OCI-LY7 (cell line): ENCODE measurements at regions not wholly inside any gene's neighbourhood (a gene's known extent, or its start where the extent isn't known, plus 50 kb on each side); places are given as distances from the start of the nearest gene placed in this dataset.

ENCODE experiments used
- EZH2phosphoT487 ChIP-seq: fragments of 200-600 bp; sonication (generic); IDR thresholded peaks from 2 replicates; pipeline ENCODE4 v1.6.1; 2018; ENCODE audit warnings: low read depth, borderline replicate concordance, mild to moderate bottlenecking, mixed run types, antibody characterized with exemption, low read length, moderate library complexity, mixed read lengths
- TF ChIP-seq, protein P1 (sequence below): fragments of 200-600 bp; sonication (generic); conservative IDR thresholded peaks from 2 replicates; pipeline ENCODE4 v1.5.1; 2014; ENCODE audit warnings: mild to moderate bottlenecking, antibody characterized with exemption, low read length, moderate library complexity, mixed read lengths

DNA sequence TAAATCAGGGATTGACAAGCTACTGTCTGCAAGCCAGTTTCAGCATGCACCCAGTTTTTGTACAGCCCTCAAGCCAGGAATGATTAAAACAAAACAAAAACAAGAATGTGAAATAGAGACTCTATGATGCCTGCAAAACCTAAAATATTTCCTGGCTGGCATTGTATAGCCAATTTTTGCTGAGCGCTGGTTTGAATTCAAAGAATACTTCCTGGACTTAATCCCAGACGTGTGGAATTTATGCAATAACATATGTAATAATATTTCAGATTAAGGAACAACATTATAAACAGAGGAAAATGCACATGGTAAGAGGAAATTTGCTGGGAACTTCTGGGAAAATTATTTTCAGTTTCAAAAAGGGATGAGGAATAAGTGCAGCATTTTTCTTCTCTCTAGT lies 148.1 kb upstream of the RPRM start:
- TF ChIP-seq, protein P1, sequence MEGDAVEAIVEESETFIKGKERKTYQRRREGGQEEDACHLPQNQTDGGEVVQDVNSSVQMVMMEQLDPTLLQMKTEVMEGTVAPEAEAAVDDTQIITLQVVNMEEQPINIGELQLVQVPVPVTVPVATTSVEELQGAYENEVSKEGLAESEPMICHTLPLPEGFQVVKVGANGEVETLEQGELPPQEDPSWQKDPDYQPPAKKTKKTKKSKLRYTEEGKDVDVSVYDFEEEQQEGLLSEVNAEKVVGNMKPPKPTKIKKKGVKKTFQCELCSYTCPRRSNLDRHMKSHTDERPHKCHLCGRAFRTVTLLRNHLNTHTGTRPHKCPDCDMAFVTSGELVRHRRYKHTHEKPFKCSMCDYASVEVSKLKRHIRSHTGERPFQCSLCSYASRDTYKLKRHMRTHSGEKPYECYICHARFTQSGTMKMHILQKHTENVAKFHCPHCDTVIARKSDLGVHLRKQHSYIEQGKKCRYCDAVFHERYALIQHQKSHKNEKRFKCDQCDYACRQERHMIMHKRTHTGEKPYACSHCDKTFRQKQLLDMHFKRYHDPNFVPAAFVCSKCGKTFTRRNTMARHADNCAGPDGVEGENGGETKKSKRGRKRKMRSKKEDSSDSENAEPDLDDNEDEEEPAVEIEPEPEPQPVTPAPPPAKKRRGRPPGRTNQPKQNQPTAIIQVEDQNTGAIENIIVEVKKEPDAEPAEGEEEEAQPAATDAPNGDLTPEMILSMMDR: no peak
- no peak for TF ChIP-seq EZH2phosphoT487
